Keratinocyte (primary cell): ENCODE measurements at regions not wholly inside any gene's neighbourhood (a gene's known extent, or its start where the extent isn't known, plus 50 kb on each side); places are given as distances from the start of the nearest gene placed in this dataset.

ENCODE experiments used
- EZH2 ChIP-seq: IDR thresholded peaks from one replicate; pipeline ENCODE4 v1.6.1; 2012; ENCODE audit warnings: inconsistent platforms, mild to moderate bottlenecking, low read length, moderate library complexity
- TF ChIP-seq, protein P1 (sequence below), 3 experiments: IDR thresholded peaks in 1 of 3; conservative IDR thresholded peaks in 1 of 3; optimal IDR thresholded peaks in 1 of 3; 2 replicates in 2 of 3; 3 replicates in 1 of 3; pipeline versions ENCODE3 to v1.5.1; 2011; ENCODE audit warnings: low read length in 3 of 3, mild to moderate bottlenecking in 3 of 3, moderate library complexity in 2 of 3, control low read depth in 1 of 3, inconsistent platforms in 1 of 3; ENCODE audit not compliant: insufficient read depth in 2 of 3; ENCODE audit errors: extremely low read depth in 1 of 3

DNA sequence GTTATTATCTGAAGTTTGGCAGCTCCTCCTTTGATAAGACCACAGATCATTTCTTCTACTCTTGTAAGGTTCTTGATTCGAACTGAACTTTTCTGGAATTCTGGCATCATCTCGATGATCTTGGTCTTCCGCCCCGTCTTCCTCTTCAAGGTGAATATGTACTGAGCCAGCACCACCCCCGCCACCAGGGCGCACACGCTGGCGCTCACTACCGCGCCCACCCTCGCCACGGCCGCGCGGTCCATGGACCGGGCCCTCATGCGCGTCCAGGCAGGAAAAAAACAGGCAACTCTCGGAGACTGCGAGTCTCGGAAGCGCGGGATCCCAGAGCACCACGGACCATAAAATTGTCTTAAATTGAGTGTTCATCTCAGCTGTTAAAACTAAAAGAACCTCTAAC is 458.4 kb upstream of the NDST3 start:
- TF ChIP-seq, protein P1, sequence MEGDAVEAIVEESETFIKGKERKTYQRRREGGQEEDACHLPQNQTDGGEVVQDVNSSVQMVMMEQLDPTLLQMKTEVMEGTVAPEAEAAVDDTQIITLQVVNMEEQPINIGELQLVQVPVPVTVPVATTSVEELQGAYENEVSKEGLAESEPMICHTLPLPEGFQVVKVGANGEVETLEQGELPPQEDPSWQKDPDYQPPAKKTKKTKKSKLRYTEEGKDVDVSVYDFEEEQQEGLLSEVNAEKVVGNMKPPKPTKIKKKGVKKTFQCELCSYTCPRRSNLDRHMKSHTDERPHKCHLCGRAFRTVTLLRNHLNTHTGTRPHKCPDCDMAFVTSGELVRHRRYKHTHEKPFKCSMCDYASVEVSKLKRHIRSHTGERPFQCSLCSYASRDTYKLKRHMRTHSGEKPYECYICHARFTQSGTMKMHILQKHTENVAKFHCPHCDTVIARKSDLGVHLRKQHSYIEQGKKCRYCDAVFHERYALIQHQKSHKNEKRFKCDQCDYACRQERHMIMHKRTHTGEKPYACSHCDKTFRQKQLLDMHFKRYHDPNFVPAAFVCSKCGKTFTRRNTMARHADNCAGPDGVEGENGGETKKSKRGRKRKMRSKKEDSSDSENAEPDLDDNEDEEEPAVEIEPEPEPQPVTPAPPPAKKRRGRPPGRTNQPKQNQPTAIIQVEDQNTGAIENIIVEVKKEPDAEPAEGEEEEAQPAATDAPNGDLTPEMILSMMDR (optimal IDR thresholded peaks at IDR 0.05 in 1 of 3, IDR thresholded peaks at IDR 0.05 in 1 of 3, conservative IDR thresholded peaks at IDR 0.05 in 1 of 3; ENCODE audit: extremely low read depth in 1 of 3, insufficient read depth in 2 of 3, low read length in 3 of 3): no peak
- no peak for TF ChIP-seq EZH2
